T-cell (primary cell): ENCODE measurements at regions not wholly inside any gene's neighbourhood (a gene's known extent, or its start where the extent isn't known, plus 50 kb on each side); places are given as distances from the start of the nearest gene placed in this dataset.

Source experiments
- ATAC-seq, 4 experiments: fragments of 200-7000 bp in 3 of 4; fragments of 150-1000 bp in 1 of 4; cut with Tn5 transposase; replicated peaks in 1 of 4; 1 replicate in 3 of 4; 2 replicates in 1 of 4; pipeline ENCODE4 v1.10.0; 2021; ENCODE audit warnings: moderate library complexity in 3 of 4, mild to moderate bottlenecking in 2 of 4, moderate number of reproducible peaks in 1 of 4
- CTCF ChIA-PET, 2 donors: fragments of 300-600 bp; sonication (Branson Sonifier 250); formaldehyde crosslinking; loops; one replicate each; lab custom pipeline; 2022; ENCODE audit warnings: antibody characterized with exemption in 2 of 2; lab: Charles Lee
- POLR2A ChIA-PET, 2 donors: fragments of 300-600 bp; sonication (Branson Sonifier 250); formaldehyde crosslinking; loops; one replicate each; lab custom pipeline; 2022; ENCODE audit warnings: antibody characterized with exemption in 2 of 2; lab: Charles Lee
- DNase-seq, 35 experiments: peaks; one replicate each; pipeline versions ENCODE4 v3.0.0 to v3.0.0-alpha.2; 2013 to 2023
- H3K27ac ChIP-seq: one replicate; pipeline ENCODE4 v1.5.1; 2013; ENCODE audit warnings: low read length
- H3K27me3 ChIP-seq, 2 experiments: replicated peaks in 1 of 2; 1 replicate in 1 of 2; 2 replicates in 1 of 2; pipeline versions ENCODE4 v1.6.1 to v1.7.0; 2013; ENCODE audit warnings: low read length in 1 of 2, mixed read lengths in 1 of 2; ENCODE audit not compliant: control insufficient read depth in 2 of 2, insufficient read depth in 2 of 2; ENCODE audit errors: extremely low read depth in 1 of 2
- H3K36me3 ChIP-seq, 2 donors: 1 replicate in 1 of 2; 2 replicates in 1 of 2; pipeline versions ENCODE4 v1.6.1 to v1.7.0; 2013; ENCODE audit warnings: low read length in 1 of 2; ENCODE audit not compliant: control insufficient read depth in 2 of 2, insufficient read depth in 1 of 2; ENCODE audit errors: extremely low read depth in 1 of 2
- H3K4me1 ChIP-seq, 2 experiments: 1 replicate in 1 of 2; 2 replicates in 1 of 2; pipeline versions ENCODE4 v1.6.1 to v1.7.0; 2013; ENCODE audit warnings: low read length in 2 of 2, mixed read lengths in 1 of 2; ENCODE audit not compliant: insufficient read depth in 2 of 2, control insufficient read depth in 1 of 2; ENCODE audit errors: extremely low read depth in 1 of 2
- H3K4me3 ChIP-seq, 2 donors: 1 replicate in 1 of 2; 2 replicates in 1 of 2; pipeline versions ENCODE4 v1.5.1 to v1.7.0; 2013; ENCODE audit warnings: mild to moderate bottlenecking in 2 of 2, low read length in 1 of 2, moderate library complexity in 1 of 2; ENCODE audit not compliant: control insufficient read depth in 1 of 2; ENCODE audit errors: extremely low read depth in 1 of 2
- H3K9me3 ChIP-seq: 2 replicates; pipeline ENCODE4 v1.7.0; 2013
- H3K27ac Mint-ChIP-seq, 2 donors: one replicate each; pipeline ENCODE4 v1.8.0; 2020 to 2021; ENCODE audit warnings: mild to moderate bottlenecking in 2 of 2, mixed read lengths in 2 of 2
- H3K27me3 Mint-ChIP-seq, 2 donors: one replicate each; pipeline ENCODE4 v1.8.0; 2021 to 2022; ENCODE audit warnings: mixed read lengths in 2 of 2
- H3K36me3 Mint-ChIP-seq: one replicate; pipeline ENCODE4 v1.8.0; 2021; ENCODE audit warnings: mixed read lengths
- H3K4me1 Mint-ChIP-seq, 3 donors: one replicate each; pipeline ENCODE4 v1.8.0; 2020 to 2022; ENCODE audit warnings: mixed read lengths in 3 of 3, mild to moderate bottlenecking in 1 of 3
- H3K4me3 Mint-ChIP-seq, 3 donors: one replicate each; pipeline ENCODE4 v1.8.0; 2020 to 2022; ENCODE audit warnings: mild to moderate bottlenecking in 3 of 3, mixed read lengths in 3 of 3, moderate library complexity in 3 of 3
- H3K9me3 Mint-ChIP-seq, 3 donors: one replicate each; pipeline ENCODE4 v1.8.0; 2020 to 2022; ENCODE audit warnings: mixed read lengths in 3 of 3
- WGBS: methylation state at CpG from one replicate; pipeline ENCODE4 v1.1.5; 2013; ENCODE audit warnings: missing lambda C conversion rate; ENCODE audit not compliant: insufficient coverage; 5-methylcytosine and 5-hydroxymethylcytosine counted together

- H3K36me3 Mint-ChIP-seq = no peaks in the 10 kb centered on the region
- Histone ChIP-seq H3K27ac (no peak overlapping the region), H3K4me1 (no peaks in the 10 kb centered on the region), H3K27me3 (no peaks in the 10 kb centered on the region), H3K36me3 (no peaks in the 10 kb centered on the region), H3K4me3 (no peak overlapping the region), H3K9me3 (no peaks in the 10 kb centered on the region)
- no peak for DNase-seq
- CTCF ChIA-PET = no interaction called here
- 100% methylated on average over 3 of the region's 6 CpGs for WGBS
- POLR2A ChIA-PET = no interaction called here
- peaks cover 6 to 9% (median 7%) of the 10 kb centered on the region in 3 donors for H3K9me3 Mint-ChIP-seq
- ATAC-seq = no peak
- no peak overlapping the region for H3K27ac Mint-ChIP-seq
- H3K4me1 Mint-ChIP-seq = no peaks in the 10 kb centered on the region
- no peaks in the 10 kb centered on the region for H3K27me3 Mint-ChIP-seq
- no peak overlapping the region for H3K4me3 Mint-ChIP-seq
Measured at GRCh38 chr5:17360879-17361278, 137.2 kb upstream of the TAF11L2 start.

GRCh38 chr5:17361331-17361730 lies 136.7 kb upstream of the TAF11L2 start:
- Histone ChIP-seq H3K4me3 (no peak overlapping the region), H3K27me3 (no peaks in the 10 kb centered on the region), H3K4me1 (no peaks in the 10 kb centered on the region), H3K36me3 (no peaks in the 10 kb centered on the region), H3K27ac (no peak overlapping the region), H3K9me3 (no peaks in the 10 kb centered on the region)
- H3K27ac Mint-ChIP-seq = no peak overlapping the region
- no peaks in the 10 kb centered on the region for H3K4me1 Mint-ChIP-seq
- peaks cover 7 to 9% (median 7%) of the 10 kb centered on the region in 3 donors for H3K9me3 Mint-ChIP-seq
- CTCF ChIA-PET = no interaction called here
- H3K36me3 Mint-ChIP-seq = no peaks in the 10 kb centered on the region
- POLR2A ChIA-PET = no interaction called here
- ATAC-seq = no peak
- 40% methylated on average over 1 of the region's 4 CpGs for WGBS
- no peak for DNase-seq
- H3K4me3 Mint-ChIP-seq = no peak overlapping the region
- no peaks in the 10 kb centered on the region for H3K27me3 Mint-ChIP-seq

GRCh38 chr5:17364987-17365810 lies 132.8 kb upstream of the TAF11L2 start:
- ChIA-PET POLR2A (no interaction called here), CTCF (no interaction called here)
- Mint-ChIP-seq H3K4me1 (no peaks in the 10 kb centered on the region), H3K9me3 (peaks cover 0 to 8% (median 0%) of the 10 kb centered on the region in 3 donors), H3K27me3 (no peaks in the 10 kb centered on the region), H3K27ac (no peak overlapping the region), H3K4me3 (no peak overlapping the region), H3K36me3 (no peaks in the 10 kb centered on the region)
- Histone ChIP-seq H3K36me3 (no peaks in the 10 kb centered on the region), H3K27ac (no peak overlapping the region), H3K4me1 (no peaks in the 10 kb centered on the region), H3K4me3 (no peak overlapping the region), H3K9me3 (no peaks in the 10 kb centered on the region), H3K27me3 (no peaks in the 10 kb centered on the region)
- 53% methylated on average over 2 of the region's 4 CpGs for WGBS
- no peak for ATAC-seq
- no peak for DNase-seq

- 82% methylated on average over 6 of the region's 7 CpGs for WGBS
- H3K36me3 Mint-ChIP-seq = no peaks in the 10 kb centered on the region
- CTCF ChIA-PET = no interaction called here
- no peaks in the 10 kb centered on the region for H3K27me3 ChIP-seq
- no peak for ATAC-seq
- H3K27ac ChIP-seq = no peak overlapping the region
- no peak overlapping the region for H3K4me3 Mint-ChIP-seq
- H3K4me1 ChIP-seq = no peaks in the 10 kb centered on the region
- H3K4me1 Mint-ChIP-seq = no peaks in the 10 kb centered on the region
- DNase-seq = no peak
- H3K27ac Mint-ChIP-seq = no peak overlapping the region
- no peaks in the 10 kb centered on the region for H3K9me3 ChIP-seq
- no peak overlapping the region for H3K4me3 ChIP-seq
- POLR2A ChIA-PET = no interaction called here
- no peaks in the 10 kb centered on the region for H3K36me3 ChIP-seq
- H3K9me3 Mint-ChIP-seq = peaks cover 0 to 12% (median 0%) of the 10 kb centered on the region in 3 donors
- no peaks in the 10 kb centered on the region for H3K27me3 Mint-ChIP-seq
Measured at GRCh38 chr5:17365811-17366138, 132.3 kb upstream of the TAF11L2 start.

- Histone ChIP-seq H3K36me3 (no peaks in the 10 kb centered on the region), H3K4me1 (no peaks in the 10 kb centered on the region), H3K9me3 (no peaks in the 10 kb centered on the region), H3K27me3 (no peaks in the 10 kb centered on the region), H3K27ac (no peak overlapping the region), H3K4me3 (no peak overlapping the region)
- no peak for ATAC-seq
- Mint-ChIP-seq H3K27ac (no peak overlapping the region), H3K27me3 (no peaks in the 10 kb centered on the region), H3K36me3 (no peaks in the 10 kb centered on the region), H3K4me3 (no peak overlapping the region), H3K4me1 (no peaks in the 10 kb centered on the region), H3K9me3 (peaks cover 0 to 12% (median 0%) of the 10 kb centered on the region in 3 donors)
- no peak for DNase-seq
- CTCF ChIA-PET = no interaction called here
- WGBS = no CpG with 5 or more reads among the region's 3 CpGs
- POLR2A ChIA-PET = no interaction called here
Measured at GRCh38 chr5:17367256-17367840, 130.7 kb upstream of the TAF11L2 start.

- no peak overlapping the region for H3K27ac Mint-ChIP-seq
- no peak overlapping the region for H3K4me3 Mint-ChIP-seq
- H3K4me1 Mint-ChIP-seq = no peaks in the 10 kb centered on the region
- ChIA-PET CTCF (no interaction called here), POLR2A (no interaction called here)
- no peak overlapping the region for H3K4me3 ChIP-seq
- no peaks in the 10 kb centered on the region for H3K27me3 ChIP-seq
- H3K9me3 Mint-ChIP-seq = peaks cover 0 to 14% (median 4%) of the 10 kb centered on the region in 3 donors
- no peak for ATAC-seq
- 95% methylated on average over 4 of the region's 7 CpGs for WGBS
- H3K9me3 ChIP-seq = no peaks in the 10 kb centered on the region
- no peak overlapping the region for H3K27ac ChIP-seq
- no peaks in the 10 kb centered on the region for H3K36me3 ChIP-seq
- H3K4me1 ChIP-seq = no peaks in the 10 kb centered on the region
- H3K36me3 Mint-ChIP-seq = no peaks in the 10 kb centered on the region
- DNase-seq = no peak
- H3K27me3 Mint-ChIP-seq = no peaks in the 10 kb centered on the region
Measured at GRCh38 chr5:17370651-17371050, 127.4 kb upstream of the TAF11L2 start.
